ENCODE measurements at regions not wholly inside any gene's neighbourhood (a gene's known extent, or its start where the extent isn't known, plus 50 kb on each side); places are given as distances from the start of the nearest gene placed in this dataset.

- no peaks in the 10 kb centered on the region for H3K36me3 ChIP-seq
Observed at GRCh38 chr18:37953876-37954275, 388.3 kb upstream of the CELF4 start.

GRCh38 chr18:37948471-37948870 is 382.9 kb upstream of the CELF4 start:
- H3K36me3 ChIP-seq, result no peaks in the 10 kb centered on the region
- no peak overlapping the region for H3K4me3 ChIP-seq
- no peak for DNase-seq
- no peaks in the 10 kb centered on the region for H3K9me3 ChIP-seq
- H3K27me3 ChIP-seq, result no peaks in the 10 kb centered on the region

More at GRCh38 chr18:37953876-37954275, 388.3 kb upstream of the CELF4 start:
- no peak for DNase-seq
- H3K27me3 ChIP-seq, result no peaks in the 10 kb centered on the region
- no peak overlapping the region for H3K4me3 ChIP-seq
- H3K9me3 ChIP-seq, result no peaks in the 10 kb centered on the region

- H3K4me3 ChIP-seq, result no peak overlapping the region
- H3K9me3 ChIP-seq, result no peaks in the 10 kb centered on the region
- H3K36me3 ChIP-seq, result no peaks in the 10 kb centered on the region
- H3K27me3 ChIP-seq, result no peaks in the 10 kb centered on the region
- DNase-seq, result no peak
Observed at GRCh38 chr18:37946324-37946723, 380.7 kb upstream of the CELF4 start.

GRCh38 chr18:37944700-37945270 is 379.2 kb upstream of the CELF4 start:
- H3K9me3 ChIP-seq, result no peaks in the 10 kb centered on the region

GRCh38 chr18:37937287-37937686 is 371.7 kb upstream of the CELF4 start:
- no peak overlapping the region for H3K4me3 ChIP-seq
- DNase-seq, result no peak
- no peaks in the 10 kb centered on the region for H3K27me3 ChIP-seq
- no peaks in the 10 kb centered on the region for H3K9me3 ChIP-seq
- H3K36me3 ChIP-seq, result no peaks in the 10 kb centered on the region

More at GRCh38 chr18:37944700-37945270, 379.2 kb upstream of the CELF4 start:
- Histone ChIP-seq H3K27me3 (no peaks in the 10 kb centered on the region), H3K4me3 (no peak overlapping the region), H3K36me3 (no peaks in the 10 kb centered on the region)
- DNase-seq, result no peak

- Histone ChIP-seq H3K4me3 (no peak overlapping the region), H3K36me3 (no peaks in the 10 kb centered on the region), H3K27me3 (no peaks in the 10 kb centered on the region), H3K9me3 (no peaks in the 10 kb centered on the region)
- no peak for DNase-seq
Observed at GRCh38 chr18:37935086-37935485, 369.5 kb upstream of the CELF4 start.

GRCh38 chr18:37930640-37931039 is 365.0 kb upstream of the CELF4 start:
- Histone ChIP-seq H3K4me3 (no peak overlapping the region), H3K9me3 (no peaks in the 10 kb centered on the region), H3K27me3 (no peaks in the 10 kb centered on the region), H3K36me3 (no peaks in the 10 kb centered on the region)
- DNase-seq, result no peak

- Histone ChIP-seq H3K4me3 (no peak overlapping the region), H3K36me3 (no peaks in the 10 kb centered on the region), H3K9me3 (no peaks in the 10 kb centered on the region), H3K27me3 (no peaks in the 10 kb centered on the region)
- DNase-seq, result peak; percentile 4
Observed at GRCh38 chr18:37922162-37922561, 356.6 kb upstream of the CELF4 start.

GRCh38 chr18:37920865-37921264 is 355.3 kb upstream of the CELF4 start:
- no peaks in the 10 kb centered on the region for H3K9me3 ChIP-seq
- H3K4me3 ChIP-seq, result no peak overlapping the region
- no peaks in the 10 kb centered on the region for H3K27me3 ChIP-seq
- DNase-seq, result no peak
- H3K36me3 ChIP-seq, result no peaks in the 10 kb centered on the region

GRCh38 chr18:37913051-37913450 is 347.5 kb upstream of the CELF4 start:
- Histone ChIP-seq H3K9me3 (no peaks in the 10 kb centered on the region), H3K27me3 (no peaks in the 10 kb centered on the region), H3K36me3 (no peaks in the 10 kb centered on the region), H3K4me3 (no peak overlapping the region)
- DNase-seq, result no peak

GRCh38 chr18:37902344-37902743 is 336.7 kb upstream of the CELF4 start:
- H3K27me3 ChIP-seq, result no peaks in the 10 kb centered on the region
- no peaks in the 10 kb centered on the region for H3K9me3 ChIP-seq
- H3K36me3 ChIP-seq, result no peaks in the 10 kb centered on the region
- H3K4me3 ChIP-seq, result no peak overlapping the region
- no peak for DNase-seq

- no peak for DNase-seq
- no peaks in the 10 kb centered on the region for H3K9me3 ChIP-seq
- H3K4me3 ChIP-seq, result no peak overlapping the region
- H3K36me3 ChIP-seq, result no peaks in the 10 kb centered on the region
- H3K27me3 ChIP-seq, result no peaks in the 10 kb centered on the region
Observed at GRCh38 chr18:37900326-37900725, 334.7 kb upstream of the CELF4 start.

- no peak for DNase-seq
- Histone ChIP-seq H3K27me3 (no peaks in the 10 kb centered on the region), H3K4me3 (no peak overlapping the region), H3K36me3 (no peaks in the 10 kb centered on the region), H3K9me3 (no peaks in the 10 kb centered on the region)
Observed at GRCh38 chr18:37889963-37890362, 324.4 kb upstream of the CELF4 start.

GRCh38 chr18:37874721-37875120 is 309.1 kb upstream of the CELF4 start:
- H3K36me3 ChIP-seq, result no peaks in the 10 kb centered on the region
- H3K27me3 ChIP-seq, result no peaks in the 10 kb centered on the region
- H3K9me3 ChIP-seq, result no peaks in the 10 kb centered on the region
- DNase-seq, result no peak
- H3K4me3 ChIP-seq, result no peak overlapping the region

GRCh38 chr18:37873416-37873815 is 307.8 kb upstream of the CELF4 start:
- Histone ChIP-seq H3K27me3 (no peaks in the 10 kb centered on the region), H3K4me3 (no peak overlapping the region), H3K9me3 (no peaks in the 10 kb centered on the region), H3K36me3 (no peaks in the 10 kb centered on the region)
- no peak for DNase-seq

- no peak for DNase-seq
- Histone ChIP-seq H3K4me3 (no peak overlapping the region), H3K9me3 (no peaks in the 10 kb centered on the region), H3K27me3 (no peaks in the 10 kb centered on the region), H3K36me3 (no peaks in the 10 kb centered on the region)
Observed at GRCh38 chr18:37872562-37872961, 307.0 kb upstream of the CELF4 start.

GRCh38 chr18:37871561-37871960 is 306.0 kb upstream of the CELF4 start:
- H3K27me3 ChIP-seq, result no peaks in the 10 kb centered on the region
- H3K9me3 ChIP-seq, result no peaks in the 10 kb centered on the region
- H3K4me3 ChIP-seq, result no peak overlapping the region
- no peak for DNase-seq
- no peaks in the 10 kb centered on the region for H3K36me3 ChIP-seq

- no peaks in the 10 kb centered on the region for H3K9me3 ChIP-seq
- no peak for DNase-seq
- no peaks in the 10 kb centered on the region for H3K36me3 ChIP-seq
- H3K27me3 ChIP-seq, result no peaks in the 10 kb centered on the region
- H3K4me3 ChIP-seq, result no peak overlapping the region
Observed at GRCh38 chr18:37869051-37869450, 303.5 kb upstream of the CELF4 start.

- Histone ChIP-seq H3K27me3 (no peaks in the 10 kb centered on the region), H3K9me3 (no peaks in the 10 kb centered on the region), H3K4me3 (no peak overlapping the region), H3K36me3 (no peaks in the 10 kb centered on the region)
- no peak for DNase-seq
Observed at GRCh38 chr18:37864122-37864521, 298.5 kb upstream of the CELF4 start.

All from MG63 (cell line).